RWPE1 (cell line): ENCODE measurements at regions not wholly inside any gene's neighbourhood (a gene's known extent, or its start where the extent isn't known, plus 50 kb on each side); places are given as distances from the start of the nearest gene placed in this dataset.

Source experiments
- CTCF ChIA-PET: fragments of 350-600 bp; sonication (Branson Sonifier 250); formaldehyde crosslinking; extraction: SDS; loops from one replicate; lab custom pipeline; 2021; lab: Yijun Ruan, JAX
- POLR2A ChIA-PET: fragments of 400-600 bp; formaldehyde crosslinking; extraction: SDS; loops from one replicate; lab custom pipeline; 2020; ENCODE audit warnings: antibody characterized with exemption; ENCODE audit not compliant: low non-redundant PET; lab: Yijun Ruan, JAX
- DNase-seq: peaks from one replicate; pipeline ENCODE4 v3.0.0; 2012; ENCODE audit warnings: low spot score
- H3K27ac ChIP-seq: fragments of 450-650 bp; 2 replicates; pipeline ENCODE4 v1.5.1; 2017
- CTCF ChIP-seq: fragments of 450-650 bp; conservative IDR thresholded peaks from 2 replicates; pipeline ENCODE4 v1.5.1; 2017; ENCODE audit warnings: low read depth, mild to moderate bottlenecking

- ChIA-PET POLR2A (no interaction called here), CTCF (no interaction called here)
- TF ChIP-seq CTCF, result no peak
- no peak overlapping the region for H3K27ac ChIP-seq
- DNase-seq, result no peak
Observed at GRCh38 chr9:79268806-79269205, 303.0 kb upstream of the TLE4 start.

GRCh38 chr9:79273311-79273710 lies 298.5 kb upstream of the TLE4 start:
- CTCF ChIA-PET, result interaction anchor here (0.6 to 0.7 kb wide), 2 partner anchors 76 to 273 kb away, joined by 3 to 5 read pairs; no protein-coding TSS in a partner anchor

GRCh38 chr9:79279356-79279755 lies 292.4 kb upstream of the TLE4 start:
- no peak overlapping the region for H3K27ac ChIP-seq
- ChIA-PET POLR2A (no interaction called here), CTCF (no interaction called here)
- no peak for DNase-seq
- TF ChIP-seq CTCF, result no peak

More at GRCh38 chr9:79273311-79273710, 298.5 kb upstream of the TLE4 start:
- H3K27ac ChIP-seq, result no peak overlapping the region
- no peak for TF ChIP-seq CTCF
- no peak for DNase-seq
- POLR2A ChIA-PET, result no interaction called here

GRCh38 chr9:79280691-79281090 lies 291.1 kb upstream of the TLE4 start:
- H3K27ac ChIP-seq, result no peak overlapping the region
- TF ChIP-seq CTCF, result no peak
- no peak for DNase-seq
- ChIA-PET CTCF (no interaction called here), POLR2A (no interaction called here)

- CTCF ChIA-PET, result no interaction called here
- no peak for DNase-seq
- H3K27ac ChIP-seq, result no peak overlapping the region
- TF ChIP-seq CTCF, result no peak
- POLR2A ChIA-PET, result no interaction called here
Observed at GRCh38 chr9:79284081-79284480, 287.7 kb upstream of the TLE4 start.

GRCh38 chr9:79286992-79287707 lies 284.6 kb upstream of the TLE4 start:
- ChIA-PET CTCF (no interaction called here), POLR2A (no interaction called here)
- H3K27ac ChIP-seq, result no peak overlapping the region
- no peak for DNase-seq
- no peak for TF ChIP-seq CTCF
